Mucosa of descending colon (tissue), 3 donors: ENCODE measurements at regions not wholly inside any gene's neighbourhood (a gene's known extent, or its start where the extent isn't known, plus 50 kb on each side); places are given as distances from the start of the nearest gene placed in this dataset.

Experiments
- ATAC-seq: fragments of 200-7000 bp; cut with Tn5 transposase; one replicate; pipeline ENCODE4 v1.9.1; 2020; ENCODE audit warnings: mild to moderate bottlenecking, moderate library complexity
- DNase-seq, 3 donors: peaks; one replicate each; pipeline ENCODE4 v3.0.0-alpha.2; 2020
- H3K36me3 ChIP-seq: fragments of 200-600 bp; one replicate; pipeline ENCODE4 v1.8.0; 2021; ENCODE audit warnings: low read depth, mild to moderate bottlenecking
- H3K4me1 ChIP-seq: fragments of 200-600 bp; one replicate; pipeline ENCODE4 v1.8.0; 2021; ENCODE audit warnings: low read depth, mild to moderate bottlenecking
- H3K4me3 ChIP-seq: fragments of 200-600 bp; one replicate; pipeline ENCODE4 v1.8.0; 2021; ENCODE audit warnings: mild to moderate bottlenecking
- H3K9me3 ChIP-seq: fragments of 200-600 bp; one replicate; pipeline ENCODE4 v1.8.0; 2021; ENCODE audit warnings: mild to moderate bottlenecking
- CTCF ChIP-seq: fragments of 200-600 bp; IDR thresholded peaks from one replicate; pipeline ENCODE4 v1.8.0; 2022; ENCODE audit warnings: antibody characterized with exemption, mild to moderate bottlenecking
- intact Hi-C, 2 donors: fragments of 100-400 bp; cut with DNase I in 1 of 2; cut with micrococcal nuclease in 1 of 2; formaldehyde crosslinking; loops; one replicate each; pipeline versions ENCODE4 v1.11.0 to v1.11.1; 2022; cut with DNase I, micrococcal nuclease
- donor health status: DM: no; HTN: no; CAD: no; lungs with moderate emphysema.
- donor health status: DM: no; HTN: no; CAD: no.
- donor health status: DM: no; HTN: yes; CAD: no.

- H3K36me3 ChIP-seq = no peaks in the 10 kb centered on the region
- TF ChIP-seq CTCF = no peak
- no peaks in the 10 kb centered on the region for H3K9me3 ChIP-seq
- no peak for ATAC-seq
- H3K4me1 ChIP-seq = no peaks in the 10 kb centered on the region
- no peak for DNase-seq
- no peak overlapping the region for H3K4me3 ChIP-seq
- intact Hi-C loops = no loop called here
These were observed 1143.1 kb downstream of the PLA2G4A start for GRCh38 chr1:187971851-187972250.

- TF ChIP-seq CTCF = no peak
- no peaks in the 10 kb centered on the region for H3K4me1 ChIP-seq
- ATAC-seq (no peak), DNase-seq (no peak)
- no peak overlapping the region for H3K4me3 ChIP-seq
- peaks cover 18% of the 10 kb centered on the region for H3K9me3 ChIP-seq
- intact Hi-C loops = no loop called here
- H3K36me3 ChIP-seq = no peaks in the 10 kb centered on the region
These were observed 1148.5 kb downstream of the PLA2G4A start for GRCh38 chr1:187977298-187977697.

GRCh38 chr1:187985145-187985896, 1156.6 kb downstream of the PLA2G4A start:
- DNase-seq = no peak
- Histone ChIP-seq H3K4me3 (no peak overlapping the region), H3K36me3 (no peaks in the 10 kb centered on the region), H3K9me3 (peaks cover 11% of the 10 kb centered on the region), H3K4me1 (no peaks in the 10 kb centered on the region)
- ATAC-seq = no peak
- intact Hi-C loops = no loop called here
- TF ChIP-seq CTCF = no peak

GRCh38 chr1:187985897-187986654, 1157.3 kb downstream of the PLA2G4A start:
- H3K4me1 ChIP-seq = no peaks in the 10 kb centered on the region
- no peak for TF ChIP-seq CTCF
- DNase-seq (no peak), ATAC-seq (no peak)
- no peaks in the 10 kb centered on the region for H3K36me3 ChIP-seq
- H3K9me3 ChIP-seq = peaks cover 11% of the 10 kb centered on the region
- intact Hi-C loops = no loop called here
- H3K4me3 ChIP-seq = no peak overlapping the region

- ATAC-seq (no peak), DNase-seq (no peak)
- intact Hi-C loops = no loop called here
- no peaks in the 10 kb centered on the region for H3K4me1 ChIP-seq
- no peak overlapping the region for H3K4me3 ChIP-seq
- no peak for TF ChIP-seq CTCF
- peaks cover 8% of the 10 kb centered on the region for H3K9me3 ChIP-seq
- no peaks in the 10 kb centered on the region for H3K36me3 ChIP-seq
These were observed 1158.6 kb downstream of the PLA2G4A start for GRCh38 chr1:187987236-187987776.
